DND-41 (cell line): ENCODE measurements at regions not wholly inside any gene's neighbourhood (a gene's known extent, or its start where the extent isn't known, plus 50 kb on each side); places are given as distances from the start of the nearest gene placed in this dataset.
"Not testable (repeated sequence)": the region's sequence is repeated elsewhere in the genome, so short reads cannot be mapped to it uniquely, and the experiment has no call there.

Source experiments
- ATAC-seq: fragments of 200-7000 bp; cut with Tn5 transposase; 3 replicates; pipeline ENCODE4 v1.9.1; 2021; ENCODE audit warnings: low read depth; ENCODE audit not compliant: insufficient read depth
- DNase-seq: peaks from one replicate; pipeline ENCODE4 v3.0.0-alpha.2; 2020
- H2AFZ ChIP-seq: 2 replicates; pipeline ENCODE4 v1.6.0; 2012; ENCODE audit warnings: low read depth, low read length
- H3K27ac ChIP-seq: 2 replicates; pipeline ENCODE4 v1.5.1; 2012; ENCODE audit warnings: low read length, inconsistent platforms
- H3K27me3 ChIP-seq: fragments of 200-600 bp; sonication (generic); 2 replicates; pipeline ENCODE4 v1.6.0; 2012; ENCODE audit warnings: low read length, mild to moderate bottlenecking, inconsistent platforms; ENCODE audit not compliant: insufficient read depth, poor library complexity
- H3K36me3 ChIP-seq: 2 replicates; pipeline ENCODE4 v1.5.1; 2012; ENCODE audit warnings: low read length, inconsistent platforms; ENCODE audit not compliant: insufficient read depth
- H3K4me1 ChIP-seq: 2 replicates; pipeline ENCODE4 v1.5.1; 2012; ENCODE audit warnings: mild to moderate bottlenecking, low read length; ENCODE audit not compliant: insufficient read depth
- H3K4me2 ChIP-seq: 2 replicates; pipeline ENCODE4 v1.6.0; 2012; ENCODE audit warnings: mild to moderate bottlenecking, moderate library complexity, low read length, inconsistent platforms; ENCODE audit not compliant: insufficient read depth
- H3K4me3 ChIP-seq, 2 experiments: fragments of 200-600 bp in 1 of 2; shearing (Covaris generic) in 1 of 2; 2 replicates each; pipeline ENCODE4 v1.5.1; 2012 to 2016; ENCODE audit warnings: inconsistent platforms in 2 of 2, low read length in 2 of 2, mild to moderate bottlenecking in 2 of 2, low read depth in 1 of 2, moderate library complexity in 1 of 2
- H3K79me2 ChIP-seq: 2 replicates; pipeline ENCODE4 v1.6.0; 2012; ENCODE audit warnings: low read length, inconsistent platforms; ENCODE audit not compliant: insufficient read depth
- H3K9ac ChIP-seq: 2 replicates; pipeline ENCODE4 v1.6.0; 2012; ENCODE audit warnings: low read depth, mild to moderate bottlenecking, inconsistent platforms, low read length, moderate library complexity
- H3K9me3 ChIP-seq: 2 replicates; pipeline ENCODE4 v1.5.1; 2012; ENCODE audit warnings: low read length, moderate library complexity, mild to moderate bottlenecking, inconsistent platforms; ENCODE audit not compliant: insufficient read depth, severe bottlenecking
- H4K20me1 ChIP-seq: 2 replicates; pipeline ENCODE4 v1.6.0; 2012; ENCODE audit warnings: low read length; ENCODE audit not compliant: insufficient read depth
- CTCF ChIP-seq: IDR thresholded peaks from 2 replicates; pipeline ENCODE4 v1.5.1; 2012; ENCODE audit warnings: borderline replicate concordance, low read length, moderate library complexity, mild to moderate bottlenecking; ENCODE audit not compliant: poor library complexity, severe bottlenecking; ENCODE audit errors: extremely low read depth
- EZH2 ChIP-seq: IDR thresholded peaks from 3 replicates; pipeline ENCODE4 v1.6.1; 2012; ENCODE audit warnings: borderline replicate concordance, low read depth, mild to moderate bottlenecking, moderate library complexity, low read length, inconsistent platforms; ENCODE audit not compliant: severe bottlenecking

- DNase-seq (no peak), ATAC-seq (no peak)
- H3K36me3 ChIP-seq, result no peaks in the 10 kb centered on the region
- H3K4me2 ChIP-seq, result no peak overlapping the region
- H4K20me1 ChIP-seq, result no peaks in the 10 kb centered on the region
- no peak overlapping the region for H3K4me3 ChIP-seq
- H3K27ac ChIP-seq, result no peak overlapping the region
- H3K9ac ChIP-seq, result no peak overlapping the region
- no peak overlapping the region for H2AFZ ChIP-seq
- no peaks in the 10 kb centered on the region for H3K4me1 ChIP-seq
- TF ChIP-seq EZH2 (no peak), CTCF (no peak)
- H3K9me3 ChIP-seq, result no peaks in the 10 kb centered on the region
- H3K27me3 ChIP-seq, result no peaks in the 10 kb centered on the region
- no peaks in the 10 kb centered on the region for H3K79me2 ChIP-seq
Observed at GRCh38 chr13:65240773-65241172, 1989.4 kb downstream of the PCDH9 start.

GRCh38 chr13:65236841-65237418 lies 1993.2 kb downstream of the PCDH9 start:
- Histone ChIP-seq H3K79me2 (no peaks in the 10 kb centered on the region), H2AFZ (no peak overlapping the region), H3K9ac (no peak overlapping the region), H4K20me1 (no peaks in the 10 kb centered on the region), H3K9me3 (no peaks in the 10 kb centered on the region), H3K36me3 (no peaks in the 10 kb centered on the region), H3K4me2 (no peak overlapping the region), H3K27ac (no peak overlapping the region), H3K27me3 (no peaks in the 10 kb centered on the region), H3K4me3 (no peak overlapping the region), H3K4me1 (no peaks in the 10 kb centered on the region)
- TF ChIP-seq EZH2 (no peak), CTCF (no peak)
- no peak for ATAC-seq
- no peak for DNase-seq

GRCh38 chr13:65217471-65217995 lies 2012.6 kb downstream of the PCDH9 start:
- Histone ChIP-seq H3K4me1 (no peaks in the 10 kb centered on the region), H3K9ac (no peak overlapping the region), H3K9me3 (no peaks in the 10 kb centered on the region), H3K4me2 (no peak overlapping the region), H3K27ac (no peak overlapping the region), H3K36me3 (no peaks in the 10 kb centered on the region), H3K27me3 (no peaks in the 10 kb centered on the region), H4K20me1 (no peaks in the 10 kb centered on the region), H2AFZ (no peak overlapping the region), H3K79me2 (no peaks in the 10 kb centered on the region), H3K4me3 (no peak overlapping the region)
- ATAC-seq (no peak), DNase-seq (no peak)
- TF ChIP-seq CTCF, result no peak
- no peak for TF ChIP-seq EZH2

GRCh38 chr13:65202845-65203244 lies 2027.3 kb downstream of the PCDH9 start:
- H3K36me3 ChIP-seq, ATAC-seq, H3K4me2 ChIP-seq, H3K79me2 ChIP-seq, H4K20me1 ChIP-seq, H3K27ac ChIP-seq, H2AFZ ChIP-seq, H3K9me3 ChIP-seq, H3K4me1 ChIP-seq, H3K4me3 ChIP-seq, H3K9ac ChIP-seq, H3K27me3 ChIP-seq, DNase-seq: not testable (repeated sequence)
